ENCODE measurements at regions not wholly inside any gene's neighbourhood (a gene's known extent, or its start where the extent isn't known, plus 50 kb on each side); places are given as distances from the start of the nearest gene placed in this dataset.

- in situ Hi-C loops (cut with HindIII; ENCODE audit: extremely low pct_ligation_motif_present, low pct_unique_long_range_greater_than_20kb): no loop called here
Observed at GRCh38 chr10:128802062-128802461, 665.0 kb upstream of the MGMT start.

GRCh38 chr10:128803790-128804189, 663.3 kb upstream of the MGMT start:
- intact Hi-C loops (cut with micrococcal nuclease; ENCODE audit: unreplicated experiment) (no loop called here), in situ Hi-C loops (cut with HindIII; ENCODE audit: extremely low pct_ligation_motif_present, low pct_unique_long_range_greater_than_20kb) (no loop called here)
- no peaks in the 10 kb centered on the region for H3K9me3 ChIP-seq (ENCODE audit: low read length)
- FAIRE-seq (no peak), ATAC-seq (no peak), DNase-seq (ENCODE audit: low spot score) (no peak)
- no peaks in the 10 kb centered on the region for H3K79me2 ChIP-seq (ENCODE audit: insufficient read depth, low read length)
- H3K4me2 ChIP-seq (ENCODE audit: low read depth, low read length): no peak overlapping the region
- ChIA-PET CTCF (ENCODE audit: low intra/inter-chr PET ratio, low total read pairs) (no interaction called here), POLR2A (no interaction called here)
- no peak overlapping the region for H3K4me3 ChIP-seq (replicated peaks in 1 of 3; ENCODE audit: insufficient read depth in 1 of 3, low read depth in 2 of 3, low read length in 3 of 3)
- no peak overlapping the region for H2AFZ ChIP-seq (ENCODE audit: low read length)
- no peak overlapping the region for H3K27ac ChIP-seq (ENCODE audit: extremely low read length, insufficient read depth, low read length)
- H3K4me1 ChIP-seq (ENCODE audit: insufficient read depth, low read length): no peaks in the 10 kb centered on the region
- no peaks in the 10 kb centered on the region for H3K27me3 ChIP-seq (ENCODE audit: control insufficient read depth in 1 of 2, insufficient read depth in 2 of 2, low read length in 2 of 2)
- WGBS (ENCODE audit: low lambda C conversion rate): 2% methylated on average over 7 of the region's 8 CpGs
- no peak overlapping the region for H3K9ac ChIP-seq (ENCODE audit: insufficient read depth, low read depth, low read length)
- no peaks in the 10 kb centered on the region for H3K36me3 ChIP-seq (replicated peaks in 1 of 2; ENCODE audit: control insufficient read depth in 1 of 2, insufficient read depth in 2 of 2, low read length in 2 of 2)
- BruUV-seq (replicated peaks): no TSS peak
- no peaks in the 10 kb centered on the region for H4K20me1 ChIP-seq (ENCODE audit: insufficient read depth, low read length)
- TF ChIP-seq MAFK (conservative IDR thresholded peaks at IDR 0.05 in 1 of 2, IDR thresholded peaks at IDR 0.05 in 1 of 2; ENCODE audit: low read length in 2 of 2): no peak
- TF ChIP-seq KMT2B (CRISPR knock-in tag; IDR thresholded peaks at IDR 0.05): no peak
- no peak for TF ChIP-seq MIER2 (CRISPR knock-in tag; IDR thresholded peaks at IDR 0.05)
- TF ChIP-seq ZFAT (CRISPR knock-in tag; conservative IDR thresholded peaks at IDR 0.05): no peak
- TF ChIP-seq GMEB2 (CRISPR knock-in tag; IDR thresholded peaks at IDR 0.05; ENCODE audit: low read depth): no peak
- TF ChIP-seq NR2F6 (IDR thresholded peaks at IDR 0.05): no peak
- TF ChIP-seq NR2F6 (CRISPR knock-in tag; IDR thresholded peaks at IDR 0.05): no peak
- TF ChIP-seq HNRNPK (IDR thresholded peaks at IDR 0.05; ENCODE audit: low read depth, low read length, poor library complexity, severe bottlenecking): no peak
- TF ChIP-seq ZIK1 (CRISPR knock-in tag; IDR thresholded peaks at IDR 0.05; ENCODE audit: borderline replicate concordance, low read depth): no peak
- TF ChIP-seq PRMT3 (CRISPR knock-in tag; IDR thresholded peaks at IDR 0.05; ENCODE audit: borderline replicate concordance, low read depth): no peak

More at GRCh38 chr10:128802062-128802461, 665.0 kb upstream of the MGMT start:
- H3K36me3 ChIP-seq (replicated peaks in 1 of 2; ENCODE audit: control insufficient read depth in 1 of 2, insufficient read depth in 2 of 2, low read length in 2 of 2): no peaks in the 10 kb centered on the region
- WGBS (ENCODE audit: low lambda C conversion rate): 24% methylated on average over 4 of the region's 4 CpGs
- TF ChIP-seq GTF2F1 (IDR thresholded peaks at IDR 0.05; ENCODE audit: low read length) (no peak), MIXL1 (CRISPR knock-in tag; IDR thresholded peaks at IDR 0.05) (no peak), CENPBD1 (CRISPR knock-in tag; IDR thresholded peaks at IDR 0.05; ENCODE audit: borderline replicate concordance, low read depth) (no peak), ZNF616 (CRISPR knock-in tag; IDR thresholded peaks at IDR 0.05; ENCODE audit: low read depth) (no peak), TAF1 (CRISPR knock-in tag; IDR thresholded peaks at IDR 0.05) (no peak), CHD2 (IDR thresholded peaks at IDR 0.05; ENCODE audit: low read depth, low read length) (no peak), CEBPB (IDR thresholded peaks at IDR 0.05; ENCODE audit: borderline replicate concordance, low read depth, low read length) (no peak), ZNF431 (CRISPR knock-in tag; IDR thresholded peaks at IDR 0.05; ENCODE audit: borderline replicate concordance, low read depth) (no peak), DRAP1 (CRISPR knock-in tag; IDR thresholded peaks at IDR 0.05) (no peak), GATA4 (IDR thresholded peaks at IDR 0.05; ENCODE audit: borderline replicate concordance, low read depth) (no peak), HIVEP1 (CRISPR knock-in tag; IDR thresholded peaks at IDR 0.05) (no peak), MIER3 (CRISPR knock-in tag; IDR thresholded peaks at IDR 0.05; ENCODE audit: borderline replicate concordance) (no peak)
- no peak overlapping the region for H3K4me2 ChIP-seq (ENCODE audit: low read depth, low read length)
- H3K79me2 ChIP-seq (ENCODE audit: insufficient read depth, low read length): no peaks in the 10 kb centered on the region
- FAIRE-seq: no peak
- no peak for DNase-seq (ENCODE audit: low spot score)
- intact Hi-C loops (cut with micrococcal nuclease; ENCODE audit: unreplicated experiment): no loop called here
- BruUV-seq (replicated peaks): no TSS peak
- no peaks in the 10 kb centered on the region for H3K27me3 ChIP-seq (ENCODE audit: control insufficient read depth in 1 of 2, insufficient read depth in 2 of 2, low read length in 2 of 2)
- POLR2A ChIA-PET: no interaction called here
- no peaks in the 10 kb centered on the region for H4K20me1 ChIP-seq (ENCODE audit: insufficient read depth, low read length)
- H3K4me3 ChIP-seq (replicated peaks in 1 of 3; ENCODE audit: insufficient read depth in 1 of 3, low read depth in 2 of 3, low read length in 3 of 3): no peak overlapping the region
- ATAC-seq: no peak
- no peaks in the 10 kb centered on the region for H3K9me3 ChIP-seq (ENCODE audit: low read length)
- H3K4me1 ChIP-seq (ENCODE audit: insufficient read depth, low read length): no peaks in the 10 kb centered on the region
- no peak overlapping the region for H2AFZ ChIP-seq (ENCODE audit: low read length)
- no peak overlapping the region for H3K27ac ChIP-seq (ENCODE audit: extremely low read length, insufficient read depth, low read length)
- H3K9ac ChIP-seq (ENCODE audit: insufficient read depth, low read depth, low read length): no peak overlapping the region
- CTCF ChIA-PET (ENCODE audit: low intra/inter-chr PET ratio, low total read pairs): no interaction called here

All from HepG2 (cell line).